GM23338 (cell line): ENCODE measurements at regions not wholly inside any gene's neighbourhood (a gene's known extent, or its start where the extent isn't known, plus 50 kb on each side); places are given as distances from the start of the nearest gene placed in this dataset.

Source experiments
- ATAC-seq: fragments of 200-7000 bp; cut with Tn5 transposase; 3 replicates; pipeline ENCODE4 v1.9.1; 2020
- DNase-seq: peaks from one replicate; pipeline ENCODE4 v3.0.0-alpha.2; 2015; ENCODE audit warnings: low spot score
- H2AFZ ChIP-seq: fragments of 200-600 bp; sonication (generic); 2 replicates; pipeline ENCODE4 v1.8.0; 2016; ENCODE audit warnings: antibody characterized with exemption, mild to moderate bottlenecking, moderate library complexity
- H3F3A ChIP-seq: fragments of 200-600 bp; sonication (generic); replicated peaks from 2 replicates; pipeline ENCODE4 v1.8.0; 2017; ENCODE audit warnings: antibody characterized with exemption, mixed run types, low read depth
- H3K27ac ChIP-seq: fragments of 200-600 bp; sonication (generic); 2 replicates; pipeline ENCODE4 v1.6.1; 2016; ENCODE audit warnings: low read depth
- H3K27me3 ChIP-seq: fragments of 200-600 bp; sonication (generic); 2 replicates; pipeline ENCODE4 v1.8.0; 2016; ENCODE audit warnings: mild to moderate bottlenecking, mixed run types, moderate library complexity; ENCODE audit not compliant: insufficient read depth
- H3K36me3 ChIP-seq: fragments of 200-600 bp; sonication (generic); 2 replicates; pipeline ENCODE4 v1.8.0; 2016; ENCODE audit warnings: mild to moderate bottlenecking; ENCODE audit not compliant: insufficient read depth
- H3K4me1 ChIP-seq: fragments of 200-600 bp; sonication (generic); 2 replicates; pipeline ENCODE4 v1.8.0; 2016; ENCODE audit warnings: mild to moderate bottlenecking, moderate library complexity; ENCODE audit not compliant: insufficient read depth
- H3K4me2 ChIP-seq: fragments of 200-600 bp; sonication (generic); 2 replicates; pipeline ENCODE4 v1.7.1; 2017; ENCODE audit warnings: mixed run types
- H3K4me3 ChIP-seq: fragments of 200-600 bp; sonication (generic); 2 replicates; pipeline ENCODE4 v1.6.1; 2016; ENCODE audit warnings: mixed run types
- H3K79me2 ChIP-seq: fragments of 200-600 bp; sonication (generic); replicated peaks from 2 replicates; pipeline ENCODE4 v1.8.0; 2017; ENCODE audit warnings: mild to moderate bottlenecking; ENCODE audit not compliant: insufficient read depth
- H3K9me2 ChIP-seq: fragments of 200-600 bp; sonication (generic); 2 replicates; pipeline ENCODE4 v1.8.0; 2017; ENCODE audit not compliant: insufficient read depth
- H4K20me1 ChIP-seq: fragments of 200-600 bp; sonication (generic); replicated peaks from 2 replicates; pipeline ENCODE4 v1.8.0; 2017; ENCODE audit warnings: mild to moderate bottlenecking; ENCODE audit not compliant: insufficient read depth
- H3K27ac Mint-ChIP-seq: 2 replicates; pipeline ENCODE4 v1.8.0; 2020; ENCODE audit warnings: inconsistent platforms, mild to moderate bottlenecking, moderate library complexity, mixed read lengths
- H3K27me3 Mint-ChIP-seq: 3 replicates; pipeline ENCODE4 v1.8.0; 2022; ENCODE audit warnings: low read depth, mild to moderate bottlenecking, moderate library complexity, mixed read lengths, inconsistent platforms; ENCODE audit not compliant: insufficient read depth, poor library complexity
- H3K36me3 Mint-ChIP-seq: 3 replicates; pipeline ENCODE4 v1.8.0; 2021; ENCODE audit warnings: low read depth, mild to moderate bottlenecking, inconsistent platforms, moderate library complexity, mixed read lengths
- H3K4me1 Mint-ChIP-seq: 3 replicates; pipeline ENCODE4 v1.8.0; 2020; ENCODE audit warnings: mild to moderate bottlenecking, inconsistent platforms, mixed read lengths
- H3K4me3 Mint-ChIP-seq: 3 replicates; pipeline ENCODE4 v1.8.0; 2021; ENCODE audit warnings: moderate library complexity, mild to moderate bottlenecking, inconsistent platforms, mixed read lengths
- H3K9me3 Mint-ChIP-seq: 3 replicates; pipeline ENCODE4 v1.8.0; 2020; ENCODE audit warnings: moderate library complexity, mild to moderate bottlenecking, inconsistent platforms, mixed read lengths
- CREB1 ChIP-seq: fragments of 250-450 bp; sonication (Bioruptor Pico); IDR thresholded peaks from 2 replicates; pipeline ENCODE4 v1.5.0; 2020; ENCODE audit warnings: low read depth, mild to moderate bottlenecking, moderate library complexity
- EZH2 ChIP-seq: fragments of 200-600 bp; sonication (generic); IDR thresholded peaks from one replicate; pipeline ENCODE4 v1.8.0; 2017; ENCODE audit warnings: antibody characterized with exemption, mild to moderate bottlenecking, low read depth; ENCODE audit not compliant: unreplicated experiment
- EZH2phosphoT487 ChIP-seq: fragments of 200-600 bp; sonication (generic); IDR thresholded peaks from one replicate; pipeline ENCODE4 v1.8.1; 2018; ENCODE audit warnings: antibody characterized with exemption; ENCODE audit not compliant: unreplicated experiment
- JUNB ChIP-seq: IDR thresholded peaks from one replicate; pipeline ENCODE4 v1.6.1; 2016; ENCODE audit warnings: antibody characterized with exemption; ENCODE audit not compliant: unreplicated experiment
- TF ChIP-seq, protein P1 (sequence below): IDR thresholded peaks from one replicate; pipeline ENCODE4 v1.6.1; 2018; ENCODE audit warnings: antibody characterized with exemption; ENCODE audit not compliant: unreplicated experiment
- TF ChIP-seq, protein P2 (sequence below), 2 experiments: fragments of 200-600 bp in 1 of 2; sonication (generic) in 1 of 2; conservative IDR thresholded peaks; 2 replicates each; pipeline versions ENCODE4 v1.5.1 to v1.6.1; 2016 to 2017; ENCODE audit warnings: antibody characterized with exemption in 2 of 2, low read depth in 2 of 2, mild to moderate bottlenecking in 2 of 2, moderate library complexity in 1 of 2
- TF ChIP-seq, protein P3 (sequence below): fragments of 250-450 bp; sonication (Bioruptor Pico); IDR thresholded peaks from 2 replicates; pipeline ENCODE4 v1.5.0; 2020; ENCODE audit warnings: mild to moderate bottlenecking, moderate library complexity

DNA sequence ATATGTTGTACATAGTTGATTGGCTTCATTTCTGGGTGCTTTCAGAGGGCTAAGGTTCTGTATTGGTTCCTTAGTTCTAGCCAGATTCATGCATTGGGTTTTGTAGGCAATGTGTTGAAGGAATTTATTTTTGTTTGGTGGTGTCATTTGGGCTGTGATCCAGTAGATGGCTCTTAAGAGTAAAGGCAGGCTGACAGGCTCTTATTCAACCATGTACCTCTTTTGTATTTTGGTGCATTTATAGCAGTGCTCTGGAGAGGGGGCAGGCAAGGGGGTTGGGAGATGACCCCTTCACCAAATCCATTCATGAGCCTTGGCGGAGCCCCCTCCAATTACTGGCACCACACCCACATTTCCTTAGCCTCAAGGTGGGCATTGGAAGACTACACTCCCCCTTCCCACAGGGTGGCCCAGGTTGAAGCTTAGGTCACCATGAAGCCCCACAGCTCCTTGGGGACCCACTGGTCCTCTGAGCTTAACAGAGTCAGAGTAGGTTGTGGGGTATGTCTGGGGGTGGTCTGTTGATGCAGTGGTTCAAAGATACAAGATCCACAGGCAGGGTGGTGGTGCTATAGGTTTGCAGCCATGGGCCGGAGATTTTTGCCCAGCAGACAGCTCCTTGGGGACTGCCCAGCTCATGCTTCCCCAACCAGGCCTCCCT is 143.0 kb upstream of the GNPDA2 start:
- no peaks in the 10 kb centered on the region for H4K20me1 ChIP-seq
- Mint-ChIP-seq H3K27ac (no peak overlapping the region), H3K4me1 (peaks cover 11% of the 10 kb centered on the region), H3K4me3 (no peak overlapping the region), H3K36me3 (peaks cover 9% of the 10 kb centered on the region; the same call in 2 of the 3 replicates), H3K27me3 (peaks cover 5% of the 10 kb centered on the region), H3K9me3 (peaks cover 5% of the 10 kb centered on the region)
- no peak overlapping the region for H3K4me2 ChIP-seq
- H3K27ac ChIP-seq = no peak overlapping the region
- H3K4me1 ChIP-seq = peaks cover 8% of the 10 kb centered on the region
- no peaks in the 10 kb centered on the region for H3K79me2 ChIP-seq
- H3K27me3 ChIP-seq = no peaks in the 10 kb centered on the region
- peaks cover 6% of the 10 kb centered on the region; the same call in 1 of the 2 replicates for H3K9me2 ChIP-seq
- peak; percentile 55 for ATAC-seq
- H3F3A ChIP-seq = no peaks in the 10 kb centered on the region
- H3K36me3 ChIP-seq = no peaks in the 10 kb centered on the region
- TF ChIP-seq, protein P1, sequence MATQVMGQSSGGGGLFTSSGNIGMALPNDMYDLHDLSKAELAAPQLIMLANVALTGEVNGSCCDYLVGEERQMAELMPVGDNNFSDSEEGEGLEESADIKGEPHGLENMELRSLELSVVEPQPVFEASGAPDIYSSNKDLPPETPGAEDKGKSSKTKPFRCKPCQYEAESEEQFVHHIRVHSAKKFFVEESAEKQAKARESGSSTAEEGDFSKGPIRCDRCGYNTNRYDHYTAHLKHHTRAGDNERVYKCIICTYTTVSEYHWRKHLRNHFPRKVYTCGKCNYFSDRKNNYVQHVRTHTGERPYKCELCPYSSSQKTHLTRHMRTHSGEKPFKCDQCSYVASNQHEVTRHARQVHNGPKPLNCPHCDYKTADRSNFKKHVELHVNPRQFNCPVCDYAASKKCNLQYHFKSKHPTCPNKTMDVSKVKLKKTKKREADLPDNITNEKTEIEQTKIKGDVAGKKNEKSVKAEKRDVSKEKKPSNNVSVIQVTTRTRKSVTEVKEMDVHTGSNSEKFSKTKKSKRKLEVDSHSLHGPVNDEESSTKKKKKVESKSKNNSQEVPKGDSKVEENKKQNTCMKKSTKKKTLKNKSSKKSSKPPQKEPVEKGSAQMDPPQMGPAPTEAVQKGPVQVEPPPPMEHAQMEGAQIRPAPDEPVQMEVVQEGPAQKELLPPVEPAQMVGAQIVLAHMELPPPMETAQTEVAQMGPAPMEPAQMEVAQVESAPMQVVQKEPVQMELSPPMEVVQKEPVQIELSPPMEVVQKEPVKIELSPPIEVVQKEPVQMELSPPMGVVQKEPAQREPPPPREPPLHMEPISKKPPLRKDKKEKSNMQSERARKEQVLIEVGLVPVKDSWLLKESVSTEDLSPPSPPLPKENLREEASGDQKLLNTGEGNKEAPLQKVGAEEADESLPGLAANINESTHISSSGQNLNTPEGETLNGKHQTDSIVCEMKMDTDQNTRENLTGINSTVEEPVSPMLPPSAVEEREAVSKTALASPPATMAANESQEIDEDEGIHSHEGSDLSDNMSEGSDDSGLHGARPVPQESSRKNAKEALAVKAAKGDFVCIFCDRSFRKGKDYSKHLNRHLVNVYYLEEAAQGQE = no peak
- TF ChIP-seq CREB1 (no peak), JUNB (no peak), EZH2 (no peak)
- TF ChIP-seq, protein P2, sequence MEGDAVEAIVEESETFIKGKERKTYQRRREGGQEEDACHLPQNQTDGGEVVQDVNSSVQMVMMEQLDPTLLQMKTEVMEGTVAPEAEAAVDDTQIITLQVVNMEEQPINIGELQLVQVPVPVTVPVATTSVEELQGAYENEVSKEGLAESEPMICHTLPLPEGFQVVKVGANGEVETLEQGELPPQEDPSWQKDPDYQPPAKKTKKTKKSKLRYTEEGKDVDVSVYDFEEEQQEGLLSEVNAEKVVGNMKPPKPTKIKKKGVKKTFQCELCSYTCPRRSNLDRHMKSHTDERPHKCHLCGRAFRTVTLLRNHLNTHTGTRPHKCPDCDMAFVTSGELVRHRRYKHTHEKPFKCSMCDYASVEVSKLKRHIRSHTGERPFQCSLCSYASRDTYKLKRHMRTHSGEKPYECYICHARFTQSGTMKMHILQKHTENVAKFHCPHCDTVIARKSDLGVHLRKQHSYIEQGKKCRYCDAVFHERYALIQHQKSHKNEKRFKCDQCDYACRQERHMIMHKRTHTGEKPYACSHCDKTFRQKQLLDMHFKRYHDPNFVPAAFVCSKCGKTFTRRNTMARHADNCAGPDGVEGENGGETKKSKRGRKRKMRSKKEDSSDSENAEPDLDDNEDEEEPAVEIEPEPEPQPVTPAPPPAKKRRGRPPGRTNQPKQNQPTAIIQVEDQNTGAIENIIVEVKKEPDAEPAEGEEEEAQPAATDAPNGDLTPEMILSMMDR (conservative IDR thresholded peaks at IDR 0.05; ENCODE audit: low read depth in 2 of 2) = peak; percentile 35 to 44
- no peak overlapping the region for H3K4me3 ChIP-seq
- DNase-seq = peak; percentile 44
- 0 out of 2 replicates have a peak overlapping the region, but pooled peaks have one; percentile 63 for H2AFZ ChIP-seq

DNA sequence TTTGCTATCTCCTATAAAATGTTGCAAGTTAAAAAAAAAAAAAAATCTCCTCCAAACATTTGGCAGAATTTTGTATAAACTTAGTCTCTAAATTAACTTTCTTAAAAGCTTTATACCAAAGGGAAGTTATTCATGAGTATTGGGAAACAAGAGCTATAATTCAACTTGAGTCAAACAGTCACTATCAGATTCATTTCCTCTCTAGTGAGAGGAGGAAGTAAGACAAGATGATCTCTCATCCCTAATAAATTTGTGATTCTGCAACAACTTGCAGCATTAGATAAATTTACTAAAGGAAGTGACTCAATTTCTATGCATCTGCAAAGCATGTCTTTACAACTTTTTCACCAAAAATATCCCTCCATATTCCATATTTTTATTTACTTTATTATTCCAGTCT is 135.4 kb upstream of the GNPDA2 start:
- Histone ChIP-seq H3K4me2 (no peak overlapping the region), H4K20me1 (no peaks in the 10 kb centered on the region), H3K27ac (no peak overlapping the region), H3K4me1 (peaks cover 14% of the 10 kb centered on the region), H3K27me3 (no peaks in the 10 kb centered on the region), H3K79me2 (no peaks in the 10 kb centered on the region), H3K9me2 (no peaks in the 10 kb centered on the region; the same call in 1 of the 2 replicates), H3K4me3 (no peak overlapping the region), H2AFZ (no peak overlapping the region), H3K36me3 (no peaks in the 10 kb centered on the region), H3F3A (no peaks in the 10 kb centered on the region)
- no peak overlapping the region for H3K27ac Mint-ChIP-seq
- TF ChIP-seq EZH2 (no peak), EZH2phosphoT487 (no peak)
- TF ChIP-seq, protein P3, sequence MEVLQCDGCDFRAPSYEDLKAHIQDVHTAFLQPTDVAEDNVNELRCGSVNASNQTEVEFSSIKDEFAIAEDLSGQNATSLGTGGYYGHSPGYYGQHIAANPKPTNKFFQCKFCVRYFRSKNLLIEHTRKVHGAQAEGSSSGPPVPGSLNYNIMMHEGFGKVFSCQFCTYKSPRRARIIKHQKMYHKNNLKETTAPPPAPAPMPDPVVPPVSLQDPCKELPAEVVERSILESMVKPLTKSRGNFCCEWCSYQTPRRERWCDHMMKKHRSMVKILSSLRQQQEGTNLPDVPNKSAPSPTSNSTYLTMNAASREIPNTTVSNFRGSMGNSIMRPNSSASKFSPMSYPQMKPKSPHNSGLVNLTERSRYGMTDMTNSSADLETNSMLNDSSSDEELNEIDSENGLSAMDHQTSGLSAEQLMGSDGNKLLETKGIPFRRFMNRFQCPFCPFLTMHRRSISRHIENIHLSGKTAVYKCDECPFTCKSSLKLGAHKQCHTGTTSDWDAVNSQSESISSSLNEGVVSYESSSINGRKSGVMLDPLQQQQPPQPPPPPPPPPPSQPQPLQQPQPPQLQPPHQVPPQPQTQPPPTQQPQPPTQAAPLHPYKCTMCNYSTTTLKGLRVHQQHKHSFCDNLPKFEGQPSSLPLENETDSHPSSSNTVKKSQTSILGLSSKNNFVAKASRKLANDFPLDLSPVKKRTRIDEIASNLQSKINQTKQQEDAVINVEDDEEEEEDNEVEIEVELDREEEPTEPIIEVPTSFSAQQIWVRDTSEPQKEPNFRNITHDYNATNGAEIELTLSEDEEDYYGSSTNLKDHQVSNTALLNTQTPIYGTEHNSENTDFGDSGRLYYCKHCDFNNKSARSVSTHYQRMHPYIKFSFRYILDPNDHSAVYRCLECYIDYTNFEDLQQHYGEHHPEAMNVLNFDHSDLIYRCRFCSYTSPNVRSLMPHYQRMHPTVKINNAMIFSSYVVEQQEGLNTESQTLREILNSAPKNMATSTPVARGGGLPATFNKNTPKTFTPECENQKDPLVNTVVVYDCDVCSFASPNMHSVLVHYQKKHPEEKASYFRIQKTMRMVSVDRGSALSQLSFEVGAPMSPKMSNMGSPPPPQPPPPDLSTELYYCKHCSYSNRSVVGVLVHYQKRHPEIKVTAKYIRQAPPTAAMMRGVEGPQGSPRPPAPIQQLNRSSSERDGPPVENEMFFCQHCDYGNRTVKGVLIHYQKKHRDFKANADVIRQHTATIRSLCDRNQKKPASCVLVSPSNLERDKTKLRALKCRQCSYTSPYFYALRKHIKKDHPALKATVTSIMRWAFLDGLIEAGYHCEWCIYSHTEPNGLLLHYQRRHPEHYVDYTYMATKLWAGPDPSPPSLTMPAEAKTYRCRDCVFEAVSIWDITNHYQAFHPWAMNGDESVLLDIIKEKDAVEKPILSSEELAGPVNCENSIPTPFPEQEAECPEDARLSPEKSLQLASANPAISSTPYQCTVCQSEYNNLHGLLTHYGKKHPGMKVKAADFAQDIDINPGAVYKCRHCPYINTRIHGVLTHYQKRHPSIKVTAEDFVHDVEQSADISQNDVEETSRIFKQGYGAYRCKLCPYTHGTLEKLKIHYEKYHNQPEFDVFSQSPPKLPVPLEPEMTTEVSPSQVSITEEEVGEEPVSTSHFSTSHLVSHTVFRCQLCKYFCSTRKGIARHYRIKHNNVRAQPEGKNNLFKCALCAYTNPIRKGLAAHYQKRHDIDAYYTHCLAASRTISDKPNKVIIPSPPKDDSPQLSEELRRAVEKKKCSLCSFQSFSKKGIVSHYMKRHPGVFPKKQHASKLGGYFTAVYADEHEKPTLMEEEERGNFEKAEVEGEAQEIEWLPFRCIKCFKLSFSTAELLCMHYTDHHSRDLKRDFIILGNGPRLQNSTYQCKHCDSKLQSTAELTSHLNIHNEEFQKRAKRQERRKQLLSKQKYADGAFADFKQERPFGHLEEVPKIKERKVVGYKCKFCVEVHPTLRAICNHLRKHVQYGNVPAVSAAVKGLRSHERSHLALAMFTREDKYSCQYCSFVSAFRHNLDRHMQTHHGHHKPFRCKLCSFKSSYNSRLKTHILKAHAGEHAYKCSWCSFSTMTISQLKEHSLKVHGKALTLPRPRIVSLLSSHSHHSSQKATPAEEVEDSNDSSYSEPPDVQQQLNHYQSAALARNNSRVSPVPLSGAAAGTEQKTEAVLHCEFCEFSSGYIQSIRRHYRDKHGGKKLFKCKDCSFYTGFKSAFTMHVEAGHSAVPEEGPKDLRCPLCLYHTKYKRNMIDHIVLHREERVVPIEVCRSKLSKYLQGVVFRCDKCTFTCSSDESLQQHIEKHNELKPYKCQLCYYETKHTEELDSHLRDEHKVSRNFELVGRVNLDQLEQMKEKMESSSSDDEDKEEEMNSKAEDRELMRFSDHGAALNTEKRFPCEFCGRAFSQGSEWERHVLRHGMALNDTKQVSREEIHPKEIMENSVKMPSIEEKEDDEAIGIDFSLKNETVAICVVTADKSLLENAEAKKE = no peak
- peaks cover 37% of the 10 kb centered on the region for H3K4me1 Mint-ChIP-seq
- no peak overlapping the region for H3K4me3 Mint-ChIP-seq
- DNase-seq (no peak), ATAC-seq (no peak)
- peaks cover 13% of the 10 kb centered on the region; the same call in 2 of the 3 replicates for H3K36me3 Mint-ChIP-seq
- no peaks in the 10 kb centered on the region for H3K27me3 Mint-ChIP-seq
- peaks cover 9% of the 10 kb centered on the region; the same call in 2 of the 3 replicates for H3K9me3 Mint-ChIP-seq
